Spleen (tissue), 11 donors: ENCODE measurements at regions not wholly inside any gene's neighbourhood (a gene's known extent, or its start where the extent isn't known, plus 50 kb on each side); places are given as distances from the start of the nearest gene placed in this dataset.

ENCODE experiments used
- DNase-seq: peaks from one replicate; pipeline ENCODE4 v3.0.0-alpha.2; 2020
- H3K27ac ChIP-seq, 8 donors: fragments of 200-600 bp; sonication (generic) in 7 of 8; 1 replicate in 4 of 8; 2 replicates in 4 of 8; pipeline versions ENCODE4 v1.5.0 to v1.8.0; 2016 to 2021; ENCODE audit warnings: inconsistent platforms in 4 of 8, mild to moderate bottlenecking in 4 of 8, moderate library complexity in 1 of 8
- H3K27me3 ChIP-seq, 7 donors: fragments of 200-600 bp; sonication (generic) in 6 of 7; replicated peaks in 1 of 7; 1 replicate in 4 of 7; 2 replicates in 3 of 7; pipeline versions ENCODE4 v1.5.0 to v1.8.0; 2016 to 2021; ENCODE audit warnings: inconsistent platforms in 3 of 7, mild to moderate bottlenecking in 1 of 7
- H3K36me3 ChIP-seq, 6 donors: fragments of 200-600 bp; sonication (generic) in 5 of 6; 1 replicate in 4 of 6; 2 replicates in 2 of 6; pipeline versions ENCODE4 v1.5.0 to v1.8.0; 2016 to 2021; ENCODE audit warnings: inconsistent platforms in 2 of 6
- H3K4me1 ChIP-seq, 6 donors: fragments of 200-600 bp; sonication (generic) in 5 of 6; 1 replicate in 3 of 6; 2 replicates in 3 of 6; pipeline versions ENCODE4 v1.5.0 to v1.8.0; 2016 to 2021; ENCODE audit warnings: inconsistent platforms in 3 of 6
- H3K4me3 ChIP-seq, 8 donors: fragments of 200-600 bp; sonication (generic) in 7 of 8; 1 replicate in 4 of 8; 2 replicates in 4 of 8; pipeline versions ENCODE4 v1.5.0 to v1.8.0; 2016 to 2021; ENCODE audit warnings: inconsistent platforms in 4 of 8, mild to moderate bottlenecking in 4 of 8, moderate library complexity in 2 of 8
- H3K9me3 ChIP-seq, 8 donors: fragments of 200-600 bp; sonication (generic) in 7 of 8; 1 replicate in 4 of 8; 2 replicates in 4 of 8; pipeline versions ENCODE4 v1.5.0 to v1.8.0; 2016 to 2021; ENCODE audit warnings: inconsistent platforms in 4 of 8
- POLR2A ChIP-seq, 3 donors: fragments of 450-650 bp; IDR thresholded peaks; one replicate each; pipeline ENCODE4 v1.5.1; 2017; ENCODE audit warnings: antibody characterized with exemption in 3 of 3, mild to moderate bottlenecking in 1 of 3
- POLR2AphosphoS5 ChIP-seq, 3 donors: sonication (generic); formaldehyde crosslinking; IDR thresholded peaks; one replicate each; pipeline ENCODE4 v1.5.1; 2017; ENCODE audit warnings: antibody characterized with exemption in 3 of 3
- WGBS, 5 donors: extraction: QIAGEN DNeasy Blood & Tissue Kit in 3 of 5; methylation state at CpG; one replicate each; pipeline versions ENCODE4 v1.1.5 to v1.1.7; 2013 to 2018; 5-methylcytosine and 5-hydroxymethylcytosine counted together
- intact Hi-C: fragments of 100-400 bp; cut with DNase I; formaldehyde crosslinking; loops from one replicate; pipeline ENCODE4 v1.15.0; 2023; ENCODE audit warnings: low total_unique reads
- TF ChIP-seq, protein P1 (sequence below), 11 experiments: fragments of 200-600 bp in 7 of 11; fragments of 450-650 bp in 4 of 11; sonication (generic) in 4 of 11; IDR thresholded peaks in 8 of 11; conservative IDR thresholded peaks in 3 of 11; 1 replicate in 7 of 11; 2 replicates in 4 of 11; pipeline versions ENCODE4 v1.4.0 to v1.8.0; 2016 to 2021; ENCODE audit warnings: antibody characterized with exemption in 11 of 11, inconsistent platforms in 4 of 11, mild to moderate bottlenecking in 1 of 11
- donor health status: healthy with polysubstance abuse.
- donor health status: DM: no; HTN: no; CAD: no; lungs with moderate emphysema.
- donor health status: DM: no; HTN: no; CAD: no.
- donor health status: Bipolar disorder and iron deficiency.
- donor health status: healthy.
- donor health status: DM: no; HTN: no; CAD: no.
- donor health status: DM: yes; HTN: yes; CAD: no.

GRCh38 chr11:29173660-29174062 lies 843.2 kb downstream of the KCNA4 start:
- no peaks in the 10 kb centered on the region for H3K36me3 ChIP-seq
- H3K9me3 ChIP-seq: no peaks in the 10 kb centered on the region
- no peak overlapping the region for H3K4me3 ChIP-seq
- H3K27ac ChIP-seq: no peak overlapping the region
- no peaks in the 10 kb centered on the region for H3K27me3 ChIP-seq
- intact Hi-C loops: no loop called here
- no peak for TF ChIP-seq POLR2AphosphoS5 (IDR thresholded peaks at IDR 0.05)
- no peak for TF ChIP-seq POLR2A (IDR thresholded peaks at IDR 0.05)
- TF ChIP-seq, protein P1, sequence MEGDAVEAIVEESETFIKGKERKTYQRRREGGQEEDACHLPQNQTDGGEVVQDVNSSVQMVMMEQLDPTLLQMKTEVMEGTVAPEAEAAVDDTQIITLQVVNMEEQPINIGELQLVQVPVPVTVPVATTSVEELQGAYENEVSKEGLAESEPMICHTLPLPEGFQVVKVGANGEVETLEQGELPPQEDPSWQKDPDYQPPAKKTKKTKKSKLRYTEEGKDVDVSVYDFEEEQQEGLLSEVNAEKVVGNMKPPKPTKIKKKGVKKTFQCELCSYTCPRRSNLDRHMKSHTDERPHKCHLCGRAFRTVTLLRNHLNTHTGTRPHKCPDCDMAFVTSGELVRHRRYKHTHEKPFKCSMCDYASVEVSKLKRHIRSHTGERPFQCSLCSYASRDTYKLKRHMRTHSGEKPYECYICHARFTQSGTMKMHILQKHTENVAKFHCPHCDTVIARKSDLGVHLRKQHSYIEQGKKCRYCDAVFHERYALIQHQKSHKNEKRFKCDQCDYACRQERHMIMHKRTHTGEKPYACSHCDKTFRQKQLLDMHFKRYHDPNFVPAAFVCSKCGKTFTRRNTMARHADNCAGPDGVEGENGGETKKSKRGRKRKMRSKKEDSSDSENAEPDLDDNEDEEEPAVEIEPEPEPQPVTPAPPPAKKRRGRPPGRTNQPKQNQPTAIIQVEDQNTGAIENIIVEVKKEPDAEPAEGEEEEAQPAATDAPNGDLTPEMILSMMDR (IDR thresholded peaks at IDR 0.05 in 8 of 11, conservative IDR thresholded peaks at IDR 0.05 in 3 of 11): no peak
- DNase-seq: no peak
- no peaks in the 10 kb centered on the region for H3K4me1 ChIP-seq
- 24 to 53% (median 33%) methylated on average over 1 of the region's 1 CpG for WGBS, 5 donors

DNA sequence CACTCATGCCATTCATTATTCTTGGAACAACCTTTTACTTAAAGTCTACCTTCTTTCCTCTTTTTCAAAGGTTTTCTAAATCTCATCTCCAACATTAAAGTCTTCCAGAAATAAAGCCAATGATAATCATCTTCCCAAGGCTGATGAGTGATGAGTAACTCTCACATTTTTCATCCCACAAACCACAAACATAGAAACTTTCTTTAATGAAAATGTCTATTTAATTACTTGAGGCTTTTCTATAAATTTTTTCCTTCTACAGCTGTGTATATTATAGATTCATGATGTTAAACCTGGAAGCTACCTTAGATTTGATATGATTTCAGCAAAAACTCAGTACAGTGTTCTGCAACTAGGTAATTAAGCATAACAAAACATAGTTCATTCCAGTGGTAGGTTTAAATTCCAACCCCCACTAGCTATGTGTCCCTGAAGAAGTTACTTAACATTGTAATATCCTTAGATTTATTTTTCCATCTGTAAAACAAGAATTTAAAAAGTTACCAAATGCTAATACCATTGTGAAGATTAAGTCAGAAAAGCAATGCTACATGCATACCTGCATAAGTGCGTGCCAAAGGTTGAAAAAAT lies 845.4 kb downstream of the KCNA4 start:
- TF ChIP-seq POLR2AphosphoS5 (IDR thresholded peaks at IDR 0.05) (no peak), POLR2A (IDR thresholded peaks at IDR 0.05) (no peak)
- TF ChIP-seq, protein P1 (IDR thresholded peaks at IDR 0.05 in 8 of 11, conservative IDR thresholded peaks at IDR 0.05 in 3 of 11): no peak
- no peaks in the 10 kb centered on the region for H3K36me3 ChIP-seq
- no peaks in the 10 kb centered on the region for H3K4me1 ChIP-seq
- intact Hi-C loops: no loop called here
- H3K9me3 ChIP-seq: no peaks in the 10 kb centered on the region
- H3K4me3 ChIP-seq: no peak overlapping the region
- WGBS, 5 donors: 68 to 93% (median 77%) methylated on average over 1 of the region's 1 CpG
- H3K27ac ChIP-seq: no peak overlapping the region
- no peak for DNase-seq
- H3K27me3 ChIP-seq: no peaks in the 10 kb centered on the region

GRCh38 chr11:29166306-29166705 lies 850.5 kb downstream of the KCNA4 start:
- no peaks in the 10 kb centered on the region for H3K36me3 ChIP-seq
- intact Hi-C loops: loop anchor here (5.0 kb wide), 1 partner anchor 204 kb away; no protein-coding TSS in a partner anchor
- no peak overlapping the region for H3K4me3 ChIP-seq
- no peaks in the 10 kb centered on the region for H3K4me1 ChIP-seq
- 86 to 94% (median 88%) methylated on average over 1 of the region's 1 CpG for WGBS, 5 donors
- H3K27me3 ChIP-seq: no peaks in the 10 kb centered on the region
- TF ChIP-seq POLR2A (IDR thresholded peaks at IDR 0.05) (no peak), POLR2AphosphoS5 (IDR thresholded peaks at IDR 0.05) (no peak)
- TF ChIP-seq, protein P1 (IDR thresholded peaks at IDR 0.05 in 8 of 11, conservative IDR thresholded peaks at IDR 0.05 in 3 of 11): no peak
- H3K9me3 ChIP-seq: no peaks in the 10 kb centered on the region
- H3K27ac ChIP-seq: no peak overlapping the region
- no peak for DNase-seq

GRCh38 chr11:29163231-29163630 lies 853.6 kb downstream of the KCNA4 start:
- no peak overlapping the region for H3K4me3 ChIP-seq
- intact Hi-C loops: no loop called here
- no peaks in the 10 kb centered on the region for H3K27me3 ChIP-seq
- H3K27ac ChIP-seq: no peak overlapping the region
- WGBS, 5 donors: 70 to 95% (median 77%) methylated on average over 2 of the region's 2 CpGs
- H3K4me1 ChIP-seq: no peaks in the 10 kb centered on the region
- DNase-seq: no peak
- H3K36me3 ChIP-seq: no peaks in the 10 kb centered on the region
- no peaks in the 10 kb centered on the region for H3K9me3 ChIP-seq
- TF ChIP-seq POLR2A (IDR thresholded peaks at IDR 0.05) (no peak), POLR2AphosphoS5 (IDR thresholded peaks at IDR 0.05) (no peak)
- TF ChIP-seq, protein P1 (IDR thresholded peaks at IDR 0.05 in 8 of 11, conservative IDR thresholded peaks at IDR 0.05 in 3 of 11): no peak
